ENCODE measurements at regions not wholly inside any gene's neighbourhood (a gene's known extent, or its start where the extent isn't known, plus 50 kb on each side); places are given as distances from the start of the nearest gene placed in this dataset.
"Not testable (repeated sequence)": the region's sequence is repeated elsewhere in the genome, so short reads cannot be mapped to it uniquely, and the experiment has no call there.

- H3K9me3 ChIP-seq (ENCODE audit: control insufficient read depth in 2 of 2, low read length in 2 of 2) = no peaks in the 10 kb centered on the region
- no peaks in the 10 kb centered on the region for H3K4me1 ChIP-seq (ENCODE audit: control insufficient read depth in 2 of 2, insufficient read depth in 2 of 2, low read length in 2 of 2)
- H3K36me3 ChIP-seq (ENCODE audit: control insufficient read depth in 2 of 2, insufficient read depth in 2 of 2, low read length in 2 of 2) = no peaks in the 10 kb centered on the region
- no peak overlapping the region for H3K9ac ChIP-seq (ENCODE audit: low read depth in 1 of 2, low read length in 2 of 2)
- no peak overlapping the region for H3K27ac ChIP-seq (ENCODE audit: low read depth in 2 of 2, low read length in 2 of 2)
- H3K27me3 ChIP-seq (ENCODE audit: control insufficient read depth in 2 of 2, insufficient read depth in 2 of 2, low read length in 2 of 2) = no peaks in the 10 kb centered on the region
- no peak overlapping the region for H3K4me3 ChIP-seq (ENCODE audit: low read length in 2 of 2)
These were observed 98.8 kb upstream of the MMADHC start for GRCh38 chr2:149686136-149687051.

- not testable (repeated sequence) for H3K9me3 ChIP-seq (ENCODE audit: control insufficient read depth in 2 of 2, low read length in 2 of 2); H3K36me3 ChIP-seq (ENCODE audit: control insufficient read depth in 2 of 2, insufficient read depth in 2 of 2, low read length in 2 of 2); H3K4me3 ChIP-seq (ENCODE audit: low read length in 2 of 2); H3K4me1 ChIP-seq (ENCODE audit: control insufficient read depth in 2 of 2, insufficient read depth in 2 of 2, low read length in 2 of 2); H3K27me3 ChIP-seq (ENCODE audit: control insufficient read depth in 2 of 2, insufficient read depth in 2 of 2, low read length in 2 of 2); H3K9ac ChIP-seq (ENCODE audit: low read depth in 1 of 2, low read length in 2 of 2); H3K27ac ChIP-seq (ENCODE audit: low read depth in 2 of 2, low read length in 2 of 2)
These were observed 97.8 kb upstream of the MMADHC start for GRCh38 chr2:149685401-149685800.

- Histone ChIP-seq H3K4me1 (ENCODE audit: control insufficient read depth in 2 of 2, insufficient read depth in 2 of 2, low read length in 2 of 2) (no peaks in the 10 kb centered on the region), H3K36me3 (ENCODE audit: control insufficient read depth in 2 of 2, insufficient read depth in 2 of 2, low read length in 2 of 2) (no peaks in the 10 kb centered on the region), H3K27me3 (ENCODE audit: control insufficient read depth in 2 of 2, insufficient read depth in 2 of 2, low read length in 2 of 2) (no peaks in the 10 kb centered on the region), H3K27ac (ENCODE audit: low read depth in 2 of 2, low read length in 2 of 2) (no peak overlapping the region), H3K4me3 (ENCODE audit: low read length in 2 of 2) (no peak overlapping the region), H3K9me3 (ENCODE audit: control insufficient read depth in 2 of 2, low read length in 2 of 2) (no peaks in the 10 kb centered on the region), H3K9ac (ENCODE audit: low read depth in 1 of 2, low read length in 2 of 2) (no peak overlapping the region)
These were observed 91.7 kb upstream of the MMADHC start for GRCh38 chr2:149679286-149679685.

GRCh38 chr2:149677416-149677815 lies 89.8 kb upstream of the MMADHC start:
- Histone ChIP-seq H3K36me3 (ENCODE audit: control insufficient read depth in 2 of 2, insufficient read depth in 2 of 2, low read length in 2 of 2) (no peaks in the 10 kb centered on the region), H3K4me3 (ENCODE audit: low read length in 2 of 2) (no peak overlapping the region), H3K9me3 (ENCODE audit: control insufficient read depth in 2 of 2, low read length in 2 of 2) (no peaks in the 10 kb centered on the region), H3K27ac (ENCODE audit: low read depth in 2 of 2, low read length in 2 of 2) (no peak overlapping the region), H3K9ac (ENCODE audit: low read depth in 1 of 2, low read length in 2 of 2) (no peak overlapping the region), H3K27me3 (ENCODE audit: control insufficient read depth in 2 of 2, insufficient read depth in 2 of 2, low read length in 2 of 2) (no peaks in the 10 kb centered on the region), H3K4me1 (ENCODE audit: control insufficient read depth in 2 of 2, insufficient read depth in 2 of 2, low read length in 2 of 2) (no peaks in the 10 kb centered on the region)

GRCh38 chr2:149670086-149670485 lies 82.5 kb upstream of the MMADHC start:
- H3K27me3 ChIP-seq (ENCODE audit: control insufficient read depth in 2 of 2, insufficient read depth in 2 of 2, low read length in 2 of 2) = no peaks in the 10 kb centered on the region
- H3K4me3 ChIP-seq (ENCODE audit: low read length in 2 of 2) = no peak overlapping the region
- no peaks in the 10 kb centered on the region for H3K4me1 ChIP-seq (ENCODE audit: control insufficient read depth in 2 of 2, insufficient read depth in 2 of 2, low read length in 2 of 2)
- H3K9me3 ChIP-seq (ENCODE audit: control insufficient read depth in 2 of 2, low read length in 2 of 2) = no peaks in the 10 kb centered on the region
- no peaks in the 10 kb centered on the region for H3K36me3 ChIP-seq (ENCODE audit: control insufficient read depth in 2 of 2, insufficient read depth in 2 of 2, low read length in 2 of 2)
- no peak overlapping the region for H3K27ac ChIP-seq (ENCODE audit: low read depth in 2 of 2, low read length in 2 of 2)
- no peak overlapping the region for H3K9ac ChIP-seq (ENCODE audit: low read depth in 1 of 2, low read length in 2 of 2)

GRCh38 chr2:149666809-149667320 lies 79.3 kb upstream of the MMADHC start:
- Histone ChIP-seq H3K27me3 (ENCODE audit: control insufficient read depth in 2 of 2, insufficient read depth in 2 of 2, low read length in 2 of 2) (no peaks in the 10 kb centered on the region), H3K4me1 (ENCODE audit: control insufficient read depth in 2 of 2, insufficient read depth in 2 of 2, low read length in 2 of 2) (peaks cover 4 to 5% of the 10 kb centered on the region in 2 donors), H3K9me3 (ENCODE audit: control insufficient read depth in 2 of 2, low read length in 2 of 2) (no peaks in the 10 kb centered on the region)

GRCh38 chr2:149664896-149665295 lies 77.3 kb upstream of the MMADHC start:
- H3K27me3 ChIP-seq (ENCODE audit: control insufficient read depth in 2 of 2, insufficient read depth in 2 of 2, low read length in 2 of 2) = no peaks in the 10 kb centered on the region
- H3K36me3 ChIP-seq (ENCODE audit: control insufficient read depth in 2 of 2, insufficient read depth in 2 of 2, low read length in 2 of 2) = no peaks in the 10 kb centered on the region
- no peak overlapping the region for H3K27ac ChIP-seq (ENCODE audit: low read depth in 2 of 2, low read length in 2 of 2)
- H3K9me3 ChIP-seq (ENCODE audit: control insufficient read depth in 2 of 2, low read length in 2 of 2) = no peaks in the 10 kb centered on the region
- peaks cover 4 to 8% of the 10 kb centered on the region in 2 donors for H3K4me1 ChIP-seq (ENCODE audit: control insufficient read depth in 2 of 2, insufficient read depth in 2 of 2, low read length in 2 of 2)
- no peak overlapping the region for H3K9ac ChIP-seq (ENCODE audit: low read depth in 1 of 2, low read length in 2 of 2)
- H3K4me3 ChIP-seq (ENCODE audit: low read length in 2 of 2) = no peak overlapping the region

More at GRCh38 chr2:149666809-149667320, 79.3 kb upstream of the MMADHC start:
- H3K27ac ChIP-seq (ENCODE audit: low read depth in 2 of 2, low read length in 2 of 2) = no peak overlapping the region
- no peak overlapping the region for H3K4me3 ChIP-seq (ENCODE audit: low read length in 2 of 2)
- no peaks in the 10 kb centered on the region for H3K36me3 ChIP-seq (ENCODE audit: control insufficient read depth in 2 of 2, insufficient read depth in 2 of 2, low read length in 2 of 2)
- no peak overlapping the region for H3K9ac ChIP-seq (ENCODE audit: low read depth in 1 of 2, low read length in 2 of 2)

GRCh38 chr2:149662556-149662955 lies 75.0 kb upstream of the MMADHC start:
- Histone ChIP-seq H3K27me3 (ENCODE audit: control insufficient read depth in 2 of 2, insufficient read depth in 2 of 2, low read length in 2 of 2) (no peaks in the 10 kb centered on the region), H3K4me3 (ENCODE audit: low read length in 2 of 2) (no peak overlapping the region), H3K36me3 (ENCODE audit: control insufficient read depth in 2 of 2, insufficient read depth in 2 of 2, low read length in 2 of 2) (no peaks in the 10 kb centered on the region), H3K4me1 (ENCODE audit: control insufficient read depth in 2 of 2, insufficient read depth in 2 of 2, low read length in 2 of 2) (peaks cover 4 to 8% of the 10 kb centered on the region in 2 donors), H3K27ac (ENCODE audit: low read depth in 2 of 2, low read length in 2 of 2) (no peak overlapping the region), H3K9ac (ENCODE audit: low read depth in 1 of 2, low read length in 2 of 2) (no peak overlapping the region), H3K9me3 (ENCODE audit: control insufficient read depth in 2 of 2, low read length in 2 of 2) (no peaks in the 10 kb centered on the region)

GRCh38 chr2:149661844-149662243 lies 74.3 kb upstream of the MMADHC start:
- Histone ChIP-seq H3K27ac (ENCODE audit: low read depth in 2 of 2, low read length in 2 of 2) (no peak overlapping the region), H3K27me3 (ENCODE audit: control insufficient read depth in 2 of 2, insufficient read depth in 2 of 2, low read length in 2 of 2) (no peaks in the 10 kb centered on the region), H3K4me3 (ENCODE audit: low read length in 2 of 2) (no peak overlapping the region), H3K9me3 (ENCODE audit: control insufficient read depth in 2 of 2, low read length in 2 of 2) (no peaks in the 10 kb centered on the region), H3K36me3 (ENCODE audit: control insufficient read depth in 2 of 2, insufficient read depth in 2 of 2, low read length in 2 of 2) (no peaks in the 10 kb centered on the region), H3K9ac (ENCODE audit: low read depth in 1 of 2, low read length in 2 of 2) (no peak overlapping the region), H3K4me1 (ENCODE audit: control insufficient read depth in 2 of 2, insufficient read depth in 2 of 2, low read length in 2 of 2) (peaks cover 4 to 8% of the 10 kb centered on the region in 2 donors)

GRCh38 chr2:149658553-149658952 lies 71.0 kb upstream of the MMADHC start:
- no peaks in the 10 kb centered on the region for H3K36me3 ChIP-seq (ENCODE audit: control insufficient read depth in 2 of 2, insufficient read depth in 2 of 2, low read length in 2 of 2)
- no peaks in the 10 kb centered on the region for H3K9me3 ChIP-seq (ENCODE audit: control insufficient read depth in 2 of 2, low read length in 2 of 2)
- no peak overlapping the region for H3K4me3 ChIP-seq (ENCODE audit: low read length in 2 of 2)
- peaks cover 4 to 8% of the 10 kb centered on the region in 2 donors for H3K4me1 ChIP-seq (ENCODE audit: control insufficient read depth in 2 of 2, insufficient read depth in 2 of 2, low read length in 2 of 2)
- no peak overlapping the region for H3K9ac ChIP-seq (ENCODE audit: low read depth in 1 of 2, low read length in 2 of 2)
- no peak overlapping the region for H3K27ac ChIP-seq (ENCODE audit: low read depth in 2 of 2, low read length in 2 of 2)
- no peaks in the 10 kb centered on the region for H3K27me3 ChIP-seq (ENCODE audit: control insufficient read depth in 2 of 2, insufficient read depth in 2 of 2, low read length in 2 of 2)
